K562 (cell line): ENCODE measurements at regions not wholly inside any gene's neighbourhood (a gene's known extent, or its start where the extent isn't known, plus 50 kb on each side); places are given as distances from the start of the nearest gene placed in this dataset.

Experiments
- ATAC-seq: fragments of 200-7000 bp; cut with Tn5 transposase; 3 replicates; pipeline ENCODE4 v1.9.1; 2020; ENCODE audit warnings: moderate library complexity
- BruUV-seq: library from RNA; stranded (reverse); fragments of 400-500 nt; replicated peaks from 2 replicates; lab custom pipeline; 2021; lab: Mats Ljungman, UMichigan
- CTCF ChIA-PET: fragments of 300-600 bp; formaldehyde crosslinking; extraction: SDS; loops from one replicate; lab custom pipeline; 2021; ENCODE audit warnings: low intra/inter-chr PET ratio; lab: Yijun Ruan, JAX
- POLR2A ChIA-PET: fragments of 300-600, 350-650 bp; sonication (Branson Sonifier 250); formaldehyde crosslinking; extraction: SDS; loops from one replicate; lab custom pipeline; 2021; ENCODE audit warnings: antibody characterized with exemption, inconsistent platforms; lab: Yijun Ruan, JAX
- DNase-seq, 4 experiments: peaks; one replicate each; pipeline versions ENCODE4 v3.0.0 to v3.0.0-alpha.2; 2011 to 2018; ENCODE audit warnings: low spot score in 3 of 4, mixed read lengths in 3 of 4; ENCODE audit errors: extremely low read depth in 1 of 4
- FAIRE-seq: peaks from 2 replicates; lab custom pipeline; 2011; peaks lifted over from hg19 to GRCh38; lab: Jason Lieb, UNC
- H2AFZ ChIP-seq: 2 replicates; pipeline ENCODE4 v1.6.0; 2011; ENCODE audit warnings: low read depth, low read length, control low read depth, inconsistent platforms
- H3K27ac ChIP-seq: fragments of 200-600 bp; 3 replicates; pipeline ENCODE4 v1.8.0; 2011; ENCODE audit warnings: low read depth, mild to moderate bottlenecking, control low read depth, inconsistent platforms, low read length, moderate library complexity, mixed read lengths; ENCODE audit errors: extremely low read depth
- H3K27me3 ChIP-seq, 2 experiments: fragments of 300-600 bp in 1 of 2; 2 replicates in 1 of 2; 3 replicates in 1 of 2; pipeline versions ENCODE4 v1.6.0 to v1.8.0; 2011; ENCODE audit warnings: inconsistent platforms in 2 of 2, low read length in 2 of 2, mild to moderate bottlenecking in 1 of 2, mixed read lengths in 1 of 2, moderate library complexity in 1 of 2; ENCODE audit not compliant: control insufficient read depth in 2 of 2, insufficient read depth in 2 of 2
- H3K36me3 ChIP-seq: fragments of 300-600 bp; 3 replicates; pipeline ENCODE4 v1.8.0; 2011; ENCODE audit warnings: mild to moderate bottlenecking, low read length, inconsistent platforms; ENCODE audit not compliant: control insufficient read depth, insufficient read depth
- H3K4me1 ChIP-seq, 2 experiments: fragments of 200-600 bp in 1 of 2; replicated peaks in 1 of 2; 2 replicates in 1 of 2; 3 replicates in 1 of 2; pipeline versions ENCODE4 v1.5.1 to v1.8.0; 2011; ENCODE audit warnings: inconsistent platforms in 2 of 2, low read length in 2 of 2, mild to moderate bottlenecking in 1 of 2, mixed read lengths in 1 of 2, moderate library complexity in 1 of 2; ENCODE audit not compliant: control insufficient read depth in 2 of 2, insufficient read depth in 2 of 2
- H3K4me2 ChIP-seq: 2 replicates; pipeline ENCODE4 v1.6.1; 2011; ENCODE audit warnings: low read length, control low read depth, inconsistent platforms, mixed read lengths; ENCODE audit not compliant: insufficient read depth
- H3K4me3 ChIP-seq: fragments of 200-600 bp; sonication (generic), shearing (Covaris generic); 2 replicates; pipeline ENCODE4 v1.5.1; 2016; ENCODE audit warnings: control low read depth, inconsistent platforms
- H3K79me2 ChIP-seq: fragments of 200-600 bp; 3 replicates; pipeline ENCODE4 v1.8.0; 2011; ENCODE audit warnings: low read length, inconsistent platforms; ENCODE audit not compliant: control insufficient read depth, insufficient read depth
- H3K9ac ChIP-seq, 2 experiments: 2 replicates each; pipeline versions ENCODE4 v1.6.0 to v1.6.1; 2011; ENCODE audit warnings: low read depth in 2 of 2, low read length in 2 of 2, control low read depth in 1 of 2, inconsistent platforms in 1 of 2, mild to moderate bottlenecking in 1 of 2, mixed read lengths in 1 of 2; ENCODE audit not compliant: insufficient read depth in 1 of 2
- H3K9me1 ChIP-seq: one replicate; pipeline ENCODE4 v1.6.0; 2011; ENCODE audit warnings: inconsistent platforms, mild to moderate bottlenecking, low read length, moderate library complexity; ENCODE audit not compliant: control insufficient read depth, insufficient read depth
- H3K9me3 ChIP-seq: replicated peaks from 2 replicates; pipeline ENCODE4 v1.5.1; 2011; ENCODE audit warnings: low read depth, low read length, inconsistent platforms; ENCODE audit not compliant: control insufficient read depth, insufficient read depth
- H4K20me1 ChIP-seq: replicated peaks from 2 replicates; pipeline ENCODE4 v1.6.1; 2011; ENCODE audit warnings: low read length, inconsistent platforms, mixed read lengths; ENCODE audit not compliant: control insufficient read depth, insufficient read depth
- BRF1 ChIP-seq: IDR thresholded peaks from 3 replicates; pipeline ENCODE4 v1.6.1; 2011; ENCODE audit warnings: borderline replicate concordance, mild to moderate bottlenecking; ENCODE audit not compliant: insufficient read length; ENCODE audit errors: extremely low read depth
- CTCF ChIP-seq, 3 experiments: IDR thresholded peaks in 2 of 3; conservative IDR thresholded peaks in 1 of 3; 2 replicates each; pipeline ENCODE4 v1.5.1; 2011 to 2012; ENCODE audit warnings: low read length in 3 of 3, mild to moderate bottlenecking in 3 of 3, control low read depth in 2 of 3, improper control_type of control experiment in 1 of 3, inconsistent platforms in 1 of 3, low read depth in 1 of 3, mixed read lengths in 1 of 3, moderate library complexity in 1 of 3; ENCODE audit not compliant: insufficient read depth in 2 of 3
- HMGN3 ChIP-seq: IDR thresholded peaks from 2 replicates; pipeline ENCODE4 v1.6.1; 2011; ENCODE audit warnings: borderline replicate concordance, low read depth, mild to moderate bottlenecking, mixed read lengths, low read length; ENCODE audit not compliant: insufficient read length; ENCODE audit errors: extremely low read depth
- NCOR1 ChIP-seq: fragments of 450-650 bp; IDR thresholded peaks from 2 replicates; pipeline ENCODE4 v1.6.1; 2016; ENCODE audit warnings: mild to moderate bottlenecking, moderate library complexity
- RFX1 ChIP-seq: fragments of 450-650 bp; IDR thresholded peaks from 2 replicates; pipeline ENCODE4 v1.6.1; 2016; ENCODE audit warnings: mild to moderate bottlenecking, moderate library complexity
- WGBS: fragments of 100-300 bp; shearing (Covaris generic); methylation state at CpG from one replicate; pipeline ENCODE4 v1.1.6; 2016; ENCODE audit warnings: low coverage, mixed read lengths; ENCODE audit not compliant: insufficient coverage; ENCODE audit errors: missing lambda C conversion rate; 5-methylcytosine and 5-hydroxymethylcytosine counted together
- in situ Hi-C: fragments of 300-500 bp; cut with MboI; formaldehyde crosslinking; loops from 4 replicates; pipeline ENCODE4 v1.15.0; 2018; ENCODE audit warnings: inconsistent platforms, mixed read lengths
- intact Hi-C: fragments of 100-400 bp; cut with micrococcal nuclease; formaldehyde crosslinking; loops from 2 replicates; pipeline ENCODE4 v1.14.2; 2022

GRCh38 chr12:53803194-53803593, 51.4 kb upstream of the CISTR start:
- no peak for FAIRE-seq
- TF ChIP-seq BRF1 (no peak), RFX1 (peak; percentile 45)
- BruUV-seq: no TSS peak

GRCh38 chr12:53803703-53804102, 51.9 kb upstream of the CISTR start:
- BruUV-seq: no TSS peak
- WGBS: 2% methylated on average over 4 of the region's 4 CpGs
- peaks cover 0 to 15% of the 10 kb centered on the region in 2 experiments; a peak in 2 of 5 replicates for H3K4me1 ChIP-seq
- peaks cover 8 to 24% of the 10 kb centered on the region in 2 experiments; a peak in 4 of 5 replicates for H3K27me3 ChIP-seq
- H3K79me2 ChIP-seq: no peaks in the 10 kb centered on the region
- in situ Hi-C loops: no loop called here
- ATAC-seq (peak; percentile 61; the same call in 2 of the 3 replicates), DNase-seq (peak in 1 of 4 experiments; percentile 6), FAIRE-seq (no peak)
- CTCF ChIA-PET: no interaction called here
- H3K36me3 ChIP-seq: no peaks in the 10 kb centered on the region
- no peak overlapping the region for H3K4me2 ChIP-seq
- no peaks in the 10 kb centered on the region for H3K9me3 ChIP-seq
- TF ChIP-seq CTCF (IDR thresholded peaks at IDR 0.05 in 2 of 3, conservative IDR thresholded peaks at IDR 0.05 in 1 of 3; ENCODE audit: insufficient read depth in 2 of 3, low read depth in 1 of 3, low read length in 3 of 3) (peak; percentile 21 to 23 (median 21); a peak in 2 of 6 replicates), NCOR1 (no peak), HMGN3 (no peak)
- no peak overlapping the region for H3K9ac ChIP-seq
- POLR2A ChIA-PET: interaction anchor here (1.3 kb wide), 2 partner anchors 9 kb away, joined by 4 to 5 read pairs; no protein-coding TSS in a partner anchor
- H3K27ac ChIP-seq: no peak overlapping the region
- intact Hi-C loops: no loop called here
- H3K4me3 ChIP-seq: no peak overlapping the region
- no peaks in the 10 kb centered on the region for H3K9me1 ChIP-seq
- peaks cover 8% of the 10 kb centered on the region; the same call in 1 of the 2 replicates for H4K20me1 ChIP-seq
- no peak overlapping the region for H2AFZ ChIP-seq

More at GRCh38 chr12:53803194-53803593, 51.4 kb upstream of the CISTR start:
- POLR2A ChIA-PET: interaction anchor here (1.3 kb wide), 2 partner anchors 9 kb away, joined by 4 to 5 read pairs; no protein-coding TSS in a partner anchor
- no peak for DNase-seq
- Histone ChIP-seq H3K27me3 (peaks cover 6 to 24% of the 10 kb centered on the region in 2 experiments; a peak in 4 of 5 replicates), H4K20me1 (peaks cover 8% of the 10 kb centered on the region; the same call in 1 of the 2 replicates), H3K9me3 (no peaks in the 10 kb centered on the region), H3K27ac (no peak overlapping the region), H3K4me1 (peaks cover 0 to 9% of the 10 kb centered on the region in 2 experiments; a peak in 2 of 5 replicates), H3K4me3 (no peak overlapping the region), H2AFZ (no peak overlapping the region), H3K79me2 (no peaks in the 10 kb centered on the region), H3K9me1 (no peaks in the 10 kb centered on the region), H3K4me2 (no peak overlapping the region), H3K36me3 (no peaks in the 10 kb centered on the region), H3K9ac (no peak overlapping the region)
- ATAC-seq: no peak
- CTCF ChIA-PET: no interaction called here
- in situ Hi-C loops (no loop called here), intact Hi-C loops (no loop called here)
- whole genome bisulfite sequencing: 6% methylated on average over 3 of the region's 3 CpGs
